RWPE1 (cell line): ENCODE measurements at regions not wholly inside any gene's neighbourhood (a gene's known extent, or its start where the extent isn't known, plus 50 kb on each side); places are given as distances from the start of the nearest gene placed in this dataset.
"Not testable (repeated sequence)": the region's sequence is repeated elsewhere in the genome, so short reads cannot be mapped to it uniquely, and the experiment has no call there.

ENCODE experiments used
- CTCF ChIA-PET: fragments of 350-600 bp; sonication (Branson Sonifier 250); formaldehyde crosslinking; extraction: SDS; loops from one replicate; lab custom pipeline; 2021; lab: Yijun Ruan, JAX
- POLR2A ChIA-PET: fragments of 400-600 bp; formaldehyde crosslinking; extraction: SDS; loops from one replicate; lab custom pipeline; 2020; ENCODE audit warnings: antibody characterized with exemption; ENCODE audit not compliant: low non-redundant PET; lab: Yijun Ruan, JAX
- DNase-seq: peaks from one replicate; pipeline ENCODE4 v3.0.0; 2012; ENCODE audit warnings: low spot score
- H3K27ac ChIP-seq: fragments of 450-650 bp; 2 replicates; pipeline ENCODE4 v1.5.1; 2017
- CTCF ChIP-seq: fragments of 450-650 bp; conservative IDR thresholded peaks from 2 replicates; pipeline ENCODE4 v1.5.1; 2017; ENCODE audit warnings: low read depth, mild to moderate bottlenecking

GRCh38 chr17:5897275-5897911, 172.8 kb upstream of the WSCD1 start:
- ChIA-PET CTCF (interaction anchor here (0.6 kb wide), 2 partner anchors 61 to 161 kb away, joined by 5 to 9 read pairs; no protein-coding TSS in a partner anchor), POLR2A (no interaction called here)
- no peak for TF ChIP-seq CTCF
- no peak for DNase-seq
- no peak overlapping the region for H3K27ac ChIP-seq

- H3K27ac ChIP-seq, POLR2A ChIA-PET, DNase-seq: not testable (repeated sequence)
- CTCF ChIA-PET, result interaction anchor here (0.6 to 0.7 kb wide), 2 partner anchors 29 to 104 kb away, joined by 3 to 4 read pairs; no protein-coding TSS in a partner anchor
These were observed 172.2 kb upstream of the WSCD1 start for GRCh38 chr17:5897981-5898380.

- CTCF ChIA-PET, result interaction anchor here (0.6 to 0.7 kb wide), 2 partner anchors 28 to 105 kb away, joined by 3 to 4 read pairs; no protein-coding TSS in a partner anchor
- no peak for DNase-seq
- POLR2A ChIA-PET, result no interaction called here
- TF ChIP-seq CTCF, result no peak
- no peak overlapping the region for H3K27ac ChIP-seq
These were observed 171.8 kb upstream of the WSCD1 start for GRCh38 chr17:5898406-5898805.

GRCh38 chr17:5899496-5900195, 170.5 kb upstream of the WSCD1 start:
- no peak for TF ChIP-seq CTCF
- ChIA-PET POLR2A (no interaction called here), CTCF (no interaction called here)
- no peak overlapping the region for H3K27ac ChIP-seq
- DNase-seq, result no peak

GRCh38 chr17:5901731-5902130, 168.4 kb upstream of the WSCD1 start:
- POLR2A ChIA-PET, result no interaction called here
- CTCF ChIA-PET, result no interaction called here
- no peak overlapping the region for H3K27ac ChIP-seq
- no peak for DNase-seq
- no peak for TF ChIP-seq CTCF

GRCh38 chr17:5902181-5903140, 167.7 kb upstream of the WSCD1 start:
- POLR2A ChIA-PET, result no interaction called here
- CTCF ChIA-PET, result no interaction called here
- no peak for TF ChIP-seq CTCF

More at GRCh38 chr17:5902181-5903140, 167.7 kb upstream of the WSCD1 start:
- DNase-seq, result no peak
- H3K27ac ChIP-seq, result no peak overlapping the region
